ENCODE measurements at regions not wholly inside any gene's neighbourhood (a gene's known extent, or its start where the extent isn't known, plus 50 kb on each side); places are given as distances from the start of the nearest gene placed in this dataset.

GRCh38 chr1:10935246-10935645 is 77.2 kb upstream of the TARDBP start:
- TF ChIP-seq, protein P1, sequence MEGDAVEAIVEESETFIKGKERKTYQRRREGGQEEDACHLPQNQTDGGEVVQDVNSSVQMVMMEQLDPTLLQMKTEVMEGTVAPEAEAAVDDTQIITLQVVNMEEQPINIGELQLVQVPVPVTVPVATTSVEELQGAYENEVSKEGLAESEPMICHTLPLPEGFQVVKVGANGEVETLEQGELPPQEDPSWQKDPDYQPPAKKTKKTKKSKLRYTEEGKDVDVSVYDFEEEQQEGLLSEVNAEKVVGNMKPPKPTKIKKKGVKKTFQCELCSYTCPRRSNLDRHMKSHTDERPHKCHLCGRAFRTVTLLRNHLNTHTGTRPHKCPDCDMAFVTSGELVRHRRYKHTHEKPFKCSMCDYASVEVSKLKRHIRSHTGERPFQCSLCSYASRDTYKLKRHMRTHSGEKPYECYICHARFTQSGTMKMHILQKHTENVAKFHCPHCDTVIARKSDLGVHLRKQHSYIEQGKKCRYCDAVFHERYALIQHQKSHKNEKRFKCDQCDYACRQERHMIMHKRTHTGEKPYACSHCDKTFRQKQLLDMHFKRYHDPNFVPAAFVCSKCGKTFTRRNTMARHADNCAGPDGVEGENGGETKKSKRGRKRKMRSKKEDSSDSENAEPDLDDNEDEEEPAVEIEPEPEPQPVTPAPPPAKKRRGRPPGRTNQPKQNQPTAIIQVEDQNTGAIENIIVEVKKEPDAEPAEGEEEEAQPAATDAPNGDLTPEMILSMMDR (IDR thresholded peaks at IDR 0.05), result no peak
- TF ChIP-seq POLR2A (IDR thresholded peaks at IDR 0.05) (no peak), POLR2AphosphoS5 (IDR thresholded peaks at IDR 0.05) (no peak)

Data from prostate gland (tissue), 2 donors.